Ishikawa (cell line): ENCODE measurements at regions not wholly inside any gene's neighbourhood (a gene's known extent, or its start where the extent isn't known, plus 50 kb on each side); places are given as distances from the start of the nearest gene placed in this dataset.

Experiments
- CREB1 ChIP-seq: IDR thresholded peaks from 2 replicates; pipeline ENCODE4 v1.6.1; 2012; ENCODE audit warnings: low read depth
- EP300 ChIP-seq: IDR thresholded peaks from 2 replicates; pipeline ENCODE4 v1.6.1; 2012; ENCODE audit warnings: borderline replicate concordance
- RAD21 ChIP-seq: IDR thresholded peaks from 2 replicates; pipeline ENCODE4 v1.6.1; 2012; ENCODE audit warnings: low read depth
- TAF1 ChIP-seq: IDR thresholded peaks from 2 replicates; pipeline ENCODE4 v1.6.1; 2012; ENCODE audit warnings: low read depth, mild to moderate bottlenecking
- YY1 ChIP-seq: IDR thresholded peaks from 2 replicates; pipeline ENCODE4 v1.6.1; 2012; ENCODE audit warnings: low read depth
- ZBTB7A ChIP-seq: IDR thresholded peaks from 2 replicates; pipeline ENCODE4 v1.6.1; 2012; ENCODE audit warnings: low read depth
- TF ChIP-seq, protein P1 (sequence below): IDR thresholded peaks from 2 replicates; pipeline ENCODE4 v1.6.1; 2012

DNA sequence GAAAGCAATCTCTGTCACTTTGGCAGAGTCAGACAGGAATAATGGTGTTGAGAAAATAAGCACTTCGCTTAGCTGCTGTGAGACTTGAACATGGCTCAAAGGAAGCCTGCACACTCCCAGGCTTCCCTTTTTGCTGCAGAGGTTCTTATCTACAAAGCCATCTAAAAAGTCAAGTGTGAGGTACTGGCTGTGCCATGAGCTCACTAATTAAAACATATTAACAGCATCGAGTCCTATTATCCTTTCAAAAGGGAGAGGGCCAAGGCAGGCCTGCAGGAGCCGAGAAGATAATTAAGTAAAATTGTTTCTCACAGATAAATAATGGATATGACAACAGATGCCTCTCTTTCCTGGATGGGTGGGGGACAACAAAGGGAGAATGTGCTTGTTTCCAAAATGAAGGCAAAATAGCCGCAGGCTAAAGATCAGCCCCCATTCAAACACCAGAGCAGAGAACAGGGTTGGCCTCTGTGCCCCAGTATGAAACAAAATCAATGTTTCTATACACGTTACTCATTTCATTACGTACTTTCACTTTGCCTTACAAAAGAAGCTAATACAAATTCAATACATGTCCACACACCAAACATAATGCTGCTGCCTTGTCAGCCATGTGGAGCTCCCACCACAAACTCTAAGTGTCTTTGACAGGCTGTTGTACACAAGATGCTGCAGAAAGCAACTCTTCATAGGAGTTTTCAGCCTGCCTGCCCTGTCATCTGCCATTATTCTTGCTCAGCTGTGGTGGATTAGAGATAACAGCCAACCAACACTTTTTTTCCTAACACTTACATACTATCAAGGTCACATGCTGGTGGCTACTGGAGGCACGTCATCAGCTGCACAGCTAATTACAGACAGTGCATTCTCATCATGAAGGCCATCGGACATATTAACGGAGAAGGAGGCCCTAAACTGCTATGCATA lies 55.3 kb downstream of the ELAPOR2 start:
- TF ChIP-seq RAD21 (no peak), CREB1 (no peak), TAF1 (no peak), EP300 (no peak), ZBTB7A (no peak), YY1 (no peak)
- TF ChIP-seq, protein P1, sequence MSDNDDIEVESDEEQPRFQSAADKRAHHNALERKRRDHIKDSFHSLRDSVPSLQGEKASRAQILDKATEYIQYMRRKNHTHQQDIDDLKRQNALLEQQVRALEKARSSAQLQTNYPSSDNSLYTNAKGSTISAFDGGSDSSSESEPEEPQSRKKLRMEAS, result no peak
